Ectodermal cell (in vitro differentiated cells): ENCODE measurements at regions not wholly inside any gene's neighbourhood (a gene's known extent, or its start where the extent isn't known, plus 50 kb on each side); places are given as distances from the start of the nearest gene placed in this dataset.

Source experiments
- H3K27ac ChIP-seq: 2 replicates; pipeline ENCODE4 v1.7.0; 2013; ENCODE audit warnings: mild to moderate bottlenecking, low read depth, low read length; ENCODE audit not compliant: insufficient read depth, poor library complexity, severe bottlenecking
- H3K27me3 ChIP-seq: 2 replicates; pipeline ENCODE4 v1.7.0; 2013; ENCODE audit warnings: mild to moderate bottlenecking, low read length; ENCODE audit not compliant: insufficient read depth, control insufficient read depth, poor library complexity, severe bottlenecking
- H3K36me3 ChIP-seq: one replicate; pipeline ENCODE4 v1.7.0; 2013; ENCODE audit warnings: low read length; ENCODE audit not compliant: control insufficient read depth, insufficient read depth
- H3K4me1 ChIP-seq: one replicate; pipeline ENCODE4 v1.7.0; 2013; ENCODE audit warnings: low read length; ENCODE audit not compliant: control insufficient read depth, insufficient read depth
- H3K4me3 ChIP-seq: 2 replicates; pipeline ENCODE4 v1.7.0; 2013; ENCODE audit warnings: low read depth, low read length, control low read depth; ENCODE audit not compliant: insufficient read depth
- H3K9me3 ChIP-seq: 2 replicates; pipeline ENCODE4 v1.7.0; 2013; ENCODE audit warnings: mild to moderate bottlenecking, low read length, moderate library complexity; ENCODE audit not compliant: control insufficient read depth
- WGBS, 2 experiments: methylation state at CpG; one replicate each; pipeline ENCODE4 v1.1.7; 2013; ENCODE audit warnings: missing lambda C conversion rate in 2 of 2; 5-methylcytosine and 5-hydroxymethylcytosine counted together

DNA sequence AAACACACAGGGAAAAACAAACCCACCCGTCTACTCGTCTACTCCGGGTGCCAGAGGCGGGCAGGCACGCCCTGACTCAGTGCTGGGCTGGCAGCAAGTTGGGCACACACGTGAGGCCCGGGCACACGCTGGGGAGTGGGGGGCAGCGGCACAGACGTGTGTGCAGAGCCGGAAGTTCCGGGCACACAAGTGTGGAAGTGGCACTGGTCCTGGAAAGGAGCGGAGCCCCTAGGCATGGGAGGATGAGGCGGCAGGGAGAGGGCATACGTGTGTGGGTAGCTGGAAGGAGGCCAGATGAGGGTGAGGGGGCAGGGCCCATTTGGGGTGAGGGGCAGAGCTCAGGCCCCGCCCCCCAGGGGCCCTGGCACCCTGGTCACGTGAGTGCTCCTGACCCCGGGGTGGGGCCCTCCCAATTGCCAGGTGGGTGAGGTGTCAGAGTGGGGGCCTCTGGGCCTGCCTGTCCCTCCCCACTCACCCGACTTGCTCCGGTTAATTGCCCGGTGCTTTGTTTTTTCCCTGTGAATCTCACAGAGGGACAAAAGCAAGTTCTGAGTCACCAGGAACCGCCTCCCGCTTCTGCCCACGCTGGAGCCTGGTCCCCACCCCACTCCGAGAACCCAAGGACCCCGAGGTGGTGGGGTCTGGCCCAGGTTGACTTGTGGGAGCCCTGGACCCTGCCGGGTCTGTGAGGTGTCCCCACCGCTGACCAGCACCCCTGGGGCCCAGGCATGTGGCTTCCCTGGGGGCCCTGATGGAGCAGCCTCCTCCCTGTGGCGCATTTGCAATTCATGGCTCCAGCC lies 104.8 kb upstream of the CASZ1 start:
- H3K4me1 ChIP-seq, result peaks cover 22% of the 10 kb centered on the region
- no peak overlapping the region for H3K4me3 ChIP-seq
- no peaks in the 10 kb centered on the region for H3K27me3 ChIP-seq
- H3K36me3 ChIP-seq, result no peaks in the 10 kb centered on the region
- 46 to 49% methylated on average over 29 of the region's 29 CpGs for WGBS, 2 experiments
- H3K9me3 ChIP-seq, result no peaks in the 10 kb centered on the region
- no peak overlapping the region for H3K27ac ChIP-seq

DNA sequence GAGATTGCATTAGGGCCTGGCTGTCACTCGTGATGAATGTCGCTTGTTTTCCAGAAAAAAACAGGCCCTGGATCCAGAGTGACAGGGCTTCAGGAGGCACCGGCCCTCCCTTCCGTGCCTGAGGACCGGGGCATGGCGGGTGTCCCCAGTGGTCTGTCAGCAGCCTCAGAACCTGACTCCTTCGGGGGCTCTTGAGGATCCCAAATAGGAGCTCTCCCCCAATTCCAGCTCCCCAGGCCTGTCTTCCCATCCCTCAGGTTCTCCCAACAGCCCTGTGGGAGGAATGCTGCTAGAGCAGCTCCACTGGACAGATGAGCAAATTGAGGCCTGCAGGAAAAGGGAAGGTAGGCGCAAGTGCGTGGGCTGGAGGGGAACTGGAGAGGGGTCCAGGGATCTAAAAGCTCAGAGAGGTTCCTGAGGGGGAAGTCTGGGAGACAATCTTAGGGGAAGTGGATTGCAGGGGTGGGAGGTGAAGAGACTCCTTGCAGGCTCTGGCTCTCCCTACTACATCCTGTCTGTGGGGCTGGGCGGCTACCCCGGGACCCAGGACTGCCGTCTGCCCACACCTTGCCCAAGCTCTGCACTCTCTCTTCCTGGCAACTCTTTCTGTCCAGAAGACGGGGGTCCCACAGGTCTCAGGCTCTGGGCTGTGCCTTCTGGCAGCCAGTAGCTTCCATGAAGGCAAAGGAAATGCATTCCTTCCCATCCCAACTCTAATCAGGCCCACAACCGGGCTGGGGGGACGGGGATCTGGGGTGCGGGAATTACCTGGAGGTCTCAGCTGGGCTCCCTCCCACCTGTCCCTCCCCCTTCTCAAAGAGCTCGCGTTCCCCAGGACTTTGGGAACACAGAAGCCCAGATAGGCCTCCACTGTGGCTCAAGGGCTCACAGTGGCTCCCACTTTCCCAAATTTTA lies 105.7 kb upstream of the CASZ1 start:
- Histone ChIP-seq H3K27me3 (no peaks in the 10 kb centered on the region), H3K27ac (no peak overlapping the region), H3K4me1 (peaks cover 25% of the 10 kb centered on the region), H3K9me3 (no peaks in the 10 kb centered on the region), H3K36me3 (no peaks in the 10 kb centered on the region), H3K4me3 (no peak overlapping the region)
- WGBS, 2 experiments, result 68 to 71% methylated on average over 18 of the region's 18 CpGs

DNA sequence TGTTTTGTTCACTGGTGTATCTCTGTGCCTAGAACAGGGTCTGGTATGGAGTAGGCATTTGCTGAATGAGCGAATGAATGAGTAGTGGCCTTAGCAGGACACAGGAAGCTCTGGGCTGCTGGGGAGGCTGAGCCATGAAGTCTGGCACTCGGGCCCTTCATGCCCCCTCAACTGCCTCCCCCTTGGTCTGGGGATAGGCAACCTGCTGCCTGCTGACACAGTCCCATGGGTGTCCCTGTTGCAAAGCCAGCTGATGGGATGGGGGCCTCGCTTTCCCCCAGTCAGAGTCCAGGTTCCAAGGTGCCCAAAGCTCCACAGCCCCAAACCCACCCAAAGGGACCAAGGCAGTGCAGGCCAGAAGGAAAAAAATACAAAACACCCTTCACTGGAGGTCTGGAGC lies 107.0 kb upstream of the CASZ1 start:
- no peak overlapping the region for H3K27ac ChIP-seq
- H3K4me1 ChIP-seq, result peaks cover 32% of the 10 kb centered on the region
- no peaks in the 10 kb centered on the region for H3K36me3 ChIP-seq
- no peaks in the 10 kb centered on the region for H3K27me3 ChIP-seq
- H3K9me3 ChIP-seq, result no peaks in the 10 kb centered on the region
- H3K4me3 ChIP-seq, result no peak overlapping the region
- 94 to 97% methylated on average over 3 of the region's 3 CpGs for WGBS, 2 experiments

DNA sequence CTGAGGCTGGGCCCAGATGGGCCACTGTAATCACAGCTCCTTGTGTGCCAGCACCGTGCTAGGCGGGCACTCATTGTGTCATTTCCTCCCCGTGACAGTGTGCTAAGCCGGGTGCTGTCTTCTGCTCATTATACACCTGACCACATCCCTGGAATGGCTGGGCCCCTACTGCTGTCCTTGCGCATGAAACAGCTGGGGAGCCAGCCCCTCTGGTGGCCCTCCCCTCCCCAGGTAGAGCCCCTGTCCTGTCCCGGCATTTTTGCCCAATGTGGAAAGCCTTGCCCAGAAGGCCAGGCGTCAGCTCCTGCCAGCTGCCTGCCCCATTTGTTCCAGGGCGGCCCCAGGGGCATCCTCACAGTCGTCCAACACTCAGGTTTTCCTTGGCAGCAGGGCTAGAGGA lies 107.4 kb upstream of the CASZ1 start:
- H3K27ac ChIP-seq, result no peak overlapping the region
- H3K9me3 ChIP-seq, result no peaks in the 10 kb centered on the region
- no peaks in the 10 kb centered on the region for H3K36me3 ChIP-seq
- H3K27me3 ChIP-seq, result no peaks in the 10 kb centered on the region
- WGBS, 2 experiments, result 93% methylated on average over 9 of the region's 9 CpGs
- H3K4me1 ChIP-seq, result peaks cover 30% of the 10 kb centered on the region
- H3K4me3 ChIP-seq, result no peak overlapping the region

DNA sequence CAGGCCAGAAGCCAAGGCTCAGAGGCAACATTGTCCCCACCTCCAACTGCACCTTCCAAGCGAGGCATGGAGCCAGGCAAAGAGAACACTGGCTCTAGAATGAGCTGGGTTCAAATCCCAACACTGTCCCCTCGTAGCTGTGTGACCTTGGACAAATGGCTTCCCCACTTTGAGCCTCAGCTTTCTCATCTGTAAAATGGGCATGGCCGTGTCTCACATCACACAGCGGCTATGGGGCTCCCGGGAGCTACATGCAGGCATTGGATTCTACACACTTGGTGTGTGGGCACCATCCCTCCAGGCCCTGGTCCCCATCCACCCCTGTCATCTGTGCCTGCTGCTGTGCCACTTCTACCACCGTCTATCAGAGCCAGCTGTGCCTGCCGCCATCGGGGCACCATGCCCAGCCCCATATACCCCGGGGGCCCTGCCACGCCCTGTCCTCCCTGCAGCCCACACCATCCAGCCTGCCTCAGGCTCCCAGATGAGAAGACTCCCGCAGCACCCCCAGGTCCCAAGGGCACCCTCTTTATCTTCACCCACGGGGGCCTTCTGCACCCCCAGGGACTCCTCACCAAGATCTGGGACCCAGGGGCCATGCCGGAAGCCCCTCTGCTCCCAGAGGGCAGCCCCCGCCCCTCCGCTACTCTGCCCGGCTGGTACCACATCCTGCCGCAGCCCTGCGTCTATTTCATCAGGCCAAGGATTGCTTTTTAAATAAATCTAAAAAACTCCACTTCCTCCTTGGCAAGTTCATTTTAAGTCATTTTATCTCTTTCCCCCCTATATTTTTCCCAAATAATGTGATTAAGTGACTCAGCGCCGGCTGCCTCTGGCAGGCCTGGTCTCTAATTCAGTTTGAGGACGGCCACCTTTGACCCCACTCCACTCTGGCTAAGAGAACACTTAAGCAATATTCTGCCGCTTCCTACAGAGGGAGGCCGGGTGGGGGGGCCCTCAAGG lies 107.8 kb upstream of the TARDBP start:
- Histone ChIP-seq H3K9me3 (no peaks in the 10 kb centered on the region), H3K4me3 (no peak overlapping the region), H3K36me3 (no peaks in the 10 kb centered on the region), H3K27ac (no peak overlapping the region), H3K4me1 (peaks cover 30% of the 10 kb centered on the region), H3K27me3 (no peaks in the 10 kb centered on the region)
- 92 to 94% methylated on average over 21 to 22 of the region's 23 CpGs for WGBS, 2 experiments

DNA sequence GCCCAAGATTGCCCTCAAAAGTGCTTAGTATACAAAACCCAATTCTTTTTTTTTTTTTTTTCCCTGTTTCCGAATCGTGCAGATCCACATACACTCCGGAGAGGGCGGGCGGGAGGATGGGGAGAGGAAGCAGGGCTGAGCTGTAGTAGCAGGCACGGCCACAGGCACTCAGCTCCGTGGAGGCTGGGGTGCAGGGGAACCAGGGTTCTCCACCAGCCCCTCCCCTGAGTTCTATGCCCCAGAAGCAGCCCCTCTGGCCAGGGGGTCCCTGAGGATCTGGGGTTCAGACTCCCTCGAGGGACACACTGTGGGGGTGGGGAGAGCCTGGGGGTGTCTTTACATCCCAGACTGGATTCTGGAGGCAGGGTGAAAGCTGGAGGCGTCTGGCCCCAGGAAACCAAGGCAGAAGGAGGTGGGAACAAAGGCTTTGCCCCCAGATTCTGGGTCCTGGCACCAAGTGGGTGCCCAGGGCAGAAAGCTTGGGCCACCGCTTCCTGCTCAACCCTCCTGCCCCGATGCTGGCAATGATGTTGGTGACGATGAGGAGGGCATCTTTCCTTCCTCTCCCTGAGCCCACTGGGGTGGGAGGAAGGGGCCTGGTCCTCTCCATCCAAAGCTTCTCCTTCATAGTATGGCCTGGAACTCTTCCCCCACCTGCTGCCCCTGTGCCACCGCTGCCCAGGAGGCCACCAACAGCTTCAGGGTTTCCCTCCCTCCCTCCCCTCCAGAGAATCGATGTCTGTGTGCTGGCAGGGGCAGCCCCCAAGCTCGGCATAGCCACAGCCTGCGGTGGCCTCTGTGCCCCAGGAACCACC lies 106.4 kb upstream of the TARDBP start:
- Histone ChIP-seq H3K27ac (no peak overlapping the region), H3K27me3 (no peaks in the 10 kb centered on the region), H3K9me3 (no peaks in the 10 kb centered on the region), H3K4me1 (peaks cover 34% of the 10 kb centered on the region), H3K36me3 (no peaks in the 10 kb centered on the region), H3K4me3 (no peak overlapping the region)
- 75% methylated on average over 16 of the region's 16 CpGs for WGBS, 2 experiments

DNA sequence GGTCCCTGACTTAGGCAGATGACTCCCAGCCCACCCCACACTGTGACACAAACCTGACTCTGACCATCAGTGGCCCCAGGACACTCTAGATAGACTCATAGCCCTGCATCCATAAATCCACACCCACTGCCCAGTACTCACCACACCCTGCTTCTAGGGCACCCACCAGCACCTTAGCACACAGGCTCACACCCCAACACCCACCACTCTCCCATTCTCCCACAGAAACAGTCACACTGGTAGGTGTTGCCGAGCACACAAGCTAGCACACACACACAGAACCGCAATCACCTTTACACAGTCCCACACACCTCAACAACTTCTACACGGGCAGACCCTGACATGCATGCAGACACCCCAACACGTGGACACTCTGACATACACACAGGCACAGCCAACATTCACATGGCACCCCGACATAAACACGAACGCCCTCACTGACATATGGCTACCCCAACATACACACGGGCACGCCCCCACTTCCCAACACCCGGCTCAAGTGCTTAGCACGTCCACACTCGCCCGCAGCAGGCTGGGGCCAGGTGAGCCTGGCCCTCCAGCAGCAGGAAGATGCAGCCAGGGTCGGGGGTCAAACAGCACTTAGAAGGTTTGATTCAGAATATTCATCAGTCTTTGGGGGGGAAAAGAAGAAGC lies 105.5 kb upstream of the TARDBP start:
- no peaks in the 10 kb centered on the region for H3K27me3 ChIP-seq
- WGBS, 2 experiments, result 87% methylated on average over 14 of the region's 14 CpGs

DNA sequence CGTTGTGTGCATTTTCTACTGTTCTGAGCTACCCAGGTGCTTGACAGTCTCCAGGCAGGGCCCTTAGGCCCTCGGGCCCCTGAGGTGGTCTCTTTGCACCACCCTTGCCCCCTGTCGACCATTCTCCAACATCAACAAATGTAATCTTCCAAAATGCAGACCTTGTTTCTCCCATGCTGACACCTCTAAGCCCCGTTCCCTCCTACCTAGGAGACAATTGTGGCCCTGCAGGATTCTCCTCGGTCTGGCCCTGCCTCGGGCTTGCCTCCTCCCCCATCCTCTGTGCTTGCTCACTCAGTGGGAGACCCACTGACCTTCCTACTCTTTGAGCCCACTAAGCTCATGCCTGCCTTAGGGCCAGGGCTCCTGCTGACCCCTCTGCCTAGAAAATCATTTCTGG lies 104.2 kb upstream of the TARDBP start:
- H3K27ac ChIP-seq, result no peak overlapping the region
- WGBS, 2 experiments, result 26 to 27% methylated on average over 6 of the region's 6 CpGs
- H3K36me3 ChIP-seq, result no peaks in the 10 kb centered on the region
- H3K4me1 ChIP-seq, result peaks cover 28% of the 10 kb centered on the region
- H3K27me3 ChIP-seq, result no peaks in the 10 kb centered on the region
- H3K4me3 ChIP-seq, result no peak overlapping the region
- H3K9me3 ChIP-seq, result no peaks in the 10 kb centered on the region

More for the DNA sequence above, 105.5 kb upstream of the TARDBP start:
- H3K36me3 ChIP-seq, result no peaks in the 10 kb centered on the region
- H3K4me3 ChIP-seq, result no peak overlapping the region
- H3K4me1 ChIP-seq, result peaks cover 29% of the 10 kb centered on the region
- H3K9me3 ChIP-seq, result no peaks in the 10 kb centered on the region
- H3K27ac ChIP-seq, result no peak overlapping the region
